HepG2 (cell line): ENCODE measurements at regions not wholly inside any gene's neighbourhood (a gene's known extent, or its start where the extent isn't known, plus 50 kb on each side); places are given as distances from the start of the nearest gene placed in this dataset.

Experiments used
- ARNTL ChIP-seq: sonication (generic); formaldehyde crosslinking; IDR thresholded peaks from 2 replicates; pipeline ENCODE4 v1.4.0; 2020; ENCODE audit warnings: mild to moderate bottlenecking, missing genetic modification reagents
- RFX5 ChIP-seq: IDR thresholded peaks from 2 replicates; pipeline ENCODE4 v1.6.1; 2011; ENCODE audit warnings: low read depth, low read length, improper control_type of control experiment
- ZFP36L1 ChIP-seq: sonication (generic); formaldehyde crosslinking; IDR thresholded peaks from 2 replicates; pipeline ENCODE4 v1.8.0; 2022; ENCODE audit warnings: mild to moderate bottlenecking, missing genetic modification reagents, moderate library complexity

DNA sequence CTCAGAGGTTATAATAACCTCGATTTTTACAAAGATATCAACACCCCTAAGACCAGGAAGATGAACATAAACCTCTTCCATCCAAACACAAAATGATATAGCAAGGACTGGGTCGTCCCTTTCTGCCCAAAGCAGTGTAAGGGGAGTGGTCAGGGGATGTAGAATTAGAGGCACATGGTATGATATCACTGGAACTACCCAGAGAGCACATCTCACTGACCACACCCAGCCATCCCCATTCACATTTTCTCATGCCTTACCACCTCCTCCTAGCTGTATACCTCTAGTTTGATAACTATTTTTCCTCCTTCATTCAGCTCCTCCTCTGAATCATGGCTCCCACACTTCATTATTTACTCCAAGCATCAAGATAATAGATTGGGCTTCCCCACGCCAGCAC lies 152.6 kb downstream of the COPS8 start:
- TF ChIP-seq RFX5 (no peak), ZFP36L1 (CRISPR knock-in tag) (no peak), ARNTL (no peak)
